Esophagus squamous epithelium (tissue), 4 donors: ENCODE measurements at regions not wholly inside any gene's neighbourhood (a gene's known extent, or its start where the extent isn't known, plus 50 kb on each side); places are given as distances from the start of the nearest gene placed in this dataset.

ENCODE experiments used
- CTCF ChIP-seq, 6 experiments: fragments of 450-650 bp in 4 of 6; fragments of 200-600 bp in 2 of 6; sonication (generic) in 2 of 6; IDR thresholded peaks; one replicate each; pipeline ENCODE4 v1.5.1; 2016 to 2019; ENCODE audit warnings: antibody characterized with exemption in 6 of 6, mild to moderate bottlenecking in 4 of 6, moderate library complexity in 4 of 6
- POLR2A ChIP-seq, 4 donors: fragments of 450-650 bp; IDR thresholded peaks; one replicate each; pipeline ENCODE4 v1.6.1; 2017; ENCODE audit warnings: antibody characterized with exemption in 4 of 4, mild to moderate bottlenecking in 4 of 4, moderate library complexity in 3 of 4

- TF ChIP-seq CTCF (IDR thresholded peaks at IDR 0.05) (no peak), POLR2A (IDR thresholded peaks at IDR 0.05) (no peak)
Measured at GRCh38 chr1:239155466-239156091, 230.8 kb upstream of the CHRM3 start.
